ENCODE measurements at regions not wholly inside any gene's neighbourhood (a gene's known extent, or its start where the extent isn't known, plus 50 kb on each side); places are given as distances from the start of the nearest gene placed in this dataset.
A peak's percentile ranks its signal among the peaks of the same experiment; 100 is the strongest.

- peak; percentile 12 for DNase-seq (ENCODE audit: low spot score)
These were observed 361.0 kb upstream of the ANO3 start for GRCh38 chr11:25970726-25971508.

DNA sequence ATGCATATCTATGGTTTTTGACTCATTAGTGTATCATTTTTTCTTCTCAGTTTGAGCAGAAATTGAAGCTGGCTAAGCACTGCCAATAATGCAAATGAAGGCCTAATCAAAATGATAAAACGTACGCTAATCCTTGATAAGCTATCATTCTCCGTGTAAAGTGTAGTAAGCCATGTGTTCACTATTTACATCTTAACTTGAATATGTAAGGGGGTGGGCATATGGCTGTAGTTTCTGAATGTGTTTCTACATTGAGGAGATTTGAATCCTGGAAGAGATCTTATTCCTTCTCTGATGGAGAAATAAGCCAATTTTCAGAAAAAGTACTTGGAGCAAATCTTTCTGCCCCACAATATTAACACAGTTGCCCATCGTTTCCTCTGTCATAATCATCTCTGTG is 351.8 kb upstream of the ANO3 start:
- DNase-seq (ENCODE audit: low spot score), result no peak

DNA sequence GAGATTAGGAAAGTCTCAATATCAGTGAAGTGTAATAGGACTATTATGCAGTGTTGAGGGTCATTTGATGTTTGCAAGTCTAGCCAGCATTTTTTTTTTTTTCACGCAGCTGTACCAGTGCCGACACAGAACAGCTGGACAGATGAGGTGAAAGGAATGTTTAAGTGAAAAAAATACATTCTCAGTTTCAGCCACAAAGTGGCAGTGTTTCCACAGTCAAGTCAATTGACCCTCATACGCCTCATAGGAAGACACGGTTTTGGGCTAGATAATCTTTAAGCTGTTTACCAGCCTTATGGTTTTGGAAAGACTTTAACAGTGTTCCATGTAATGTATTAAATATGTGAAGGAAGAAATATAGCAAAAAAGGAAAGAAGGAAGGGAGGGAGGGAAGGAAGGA is 349.9 kb upstream of the ANO3 start:
- peak; percentile 47 for DNase-seq (ENCODE audit: low spot score)

DNA sequence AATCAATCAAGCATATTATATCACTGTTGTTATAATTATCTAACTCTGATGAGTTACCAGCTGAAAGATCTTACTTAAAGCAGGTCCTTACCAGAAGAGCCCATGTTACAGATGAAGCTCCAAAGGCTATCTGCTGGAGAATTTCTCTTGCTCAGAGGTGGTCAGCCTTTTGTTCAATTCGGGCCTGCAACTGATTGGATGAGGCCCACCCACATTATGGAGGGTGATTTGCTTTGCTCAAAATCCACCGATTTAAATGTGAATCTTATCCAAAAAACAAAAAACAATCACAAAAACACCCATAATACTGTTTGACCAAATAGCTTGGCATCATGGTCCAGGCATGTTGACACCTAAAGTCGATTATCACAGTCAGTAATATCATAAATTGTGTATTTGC is 348.6 kb upstream of the ANO3 start:
- no peak for DNase-seq (ENCODE audit: low spot score)

GRCh38 chr11:25988178-25988577 is 343.8 kb upstream of the ANO3 start:
- DNase-seq (ENCODE audit: low spot score), result no peak

- no peak for DNase-seq (ENCODE audit: low spot score)
These were observed 341.5 kb upstream of the ANO3 start for GRCh38 chr11:25990406-25990805.

DNA sequence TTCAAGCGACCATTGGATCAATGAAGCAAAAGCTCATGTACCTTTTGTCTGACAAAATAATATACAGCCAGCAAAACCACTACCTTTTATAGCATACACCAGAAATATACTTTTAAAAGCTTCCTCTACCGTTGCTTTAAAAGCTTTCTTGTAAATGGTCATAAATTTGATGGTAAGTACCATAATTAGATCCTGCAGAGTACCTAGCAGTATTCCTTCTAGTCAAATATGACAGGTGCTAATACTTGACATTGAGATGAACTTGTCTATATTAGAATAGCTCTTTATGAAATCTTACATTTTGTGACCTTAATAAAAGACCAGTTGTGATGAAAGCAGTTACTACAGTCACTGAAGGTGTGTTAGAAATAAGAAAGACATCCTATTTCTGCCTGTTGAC is 340.5 kb upstream of the ANO3 start:
- no peak for DNase-seq (ENCODE audit: low spot score)

- no peak for DNase-seq (ENCODE audit: low spot score)
These were observed 339.6 kb upstream of the ANO3 start for GRCh38 chr11:25992294-25992693.

DNA sequence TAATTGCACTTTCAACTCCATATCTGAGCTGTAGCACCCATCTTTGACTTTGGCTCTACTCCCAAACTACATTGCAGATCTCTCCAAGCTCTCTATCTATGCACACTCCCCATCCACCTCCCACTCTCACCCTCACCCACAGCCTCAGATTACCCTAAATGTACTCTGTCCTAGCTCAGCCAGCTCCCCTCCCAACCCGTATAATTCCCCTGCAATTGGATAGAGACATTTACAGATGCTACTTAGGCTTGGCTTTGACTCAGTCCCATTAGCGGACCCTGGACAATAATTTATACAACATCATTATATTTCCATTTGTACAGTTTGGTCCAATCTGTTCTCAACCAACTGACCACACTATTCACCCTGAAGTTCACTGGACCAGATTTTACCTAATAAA is 338.9 kb upstream of the ANO3 start:
- DNase-seq (ENCODE audit: low spot score), result no peak

DNA sequence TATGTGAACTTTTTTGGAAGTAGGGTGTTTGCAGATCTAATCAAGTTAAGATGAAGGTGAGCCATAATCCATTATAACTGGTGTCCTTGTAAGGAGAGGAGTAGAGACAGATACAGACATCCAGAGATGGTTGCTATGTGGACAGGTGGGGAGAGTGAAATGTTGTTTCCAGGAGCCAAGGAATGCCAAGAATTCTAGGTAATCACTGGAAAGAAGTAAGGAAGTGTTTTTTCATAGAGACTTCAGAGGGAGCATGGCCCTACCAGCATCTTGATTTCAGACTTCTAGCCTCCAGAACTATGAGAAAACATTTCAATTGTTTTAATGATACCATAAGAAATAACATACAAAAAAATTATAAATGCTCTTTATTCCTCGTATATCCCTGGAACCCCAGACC is 320.5 kb upstream of the ANO3 start:
- peak; percentile 31 for DNase-seq (ENCODE audit: low spot score)

DNA sequence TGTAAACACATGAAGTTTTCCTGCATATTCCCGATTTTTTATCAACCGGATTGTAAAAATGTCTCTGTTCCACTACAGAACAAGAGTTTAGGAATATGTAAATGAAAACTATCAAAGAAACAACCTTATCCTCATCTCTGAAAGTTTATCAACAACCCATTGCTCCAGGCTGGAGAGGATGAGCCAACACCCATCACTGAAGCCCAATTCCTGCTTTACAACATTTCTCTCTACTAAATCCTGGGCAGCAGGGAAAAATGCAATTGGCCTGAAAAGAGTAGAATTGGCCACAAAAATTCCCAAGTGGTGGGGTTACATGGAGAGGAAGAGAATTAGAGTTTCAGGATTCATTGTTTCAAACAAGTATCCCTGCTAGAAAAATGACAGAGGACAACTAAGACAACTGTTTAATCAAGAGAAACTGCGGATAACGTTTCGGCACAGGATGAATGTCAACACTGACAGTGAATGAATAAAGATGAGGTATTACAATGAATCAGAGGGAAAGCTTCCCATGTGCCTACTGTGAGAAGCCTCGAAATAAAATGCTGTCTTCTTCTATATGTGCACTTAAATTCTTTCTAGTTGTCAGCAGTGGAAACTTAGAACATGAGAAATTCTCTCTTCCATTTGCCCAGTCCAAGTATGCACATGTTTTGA is 317.3 kb upstream of the ANO3 start:
- DNase-seq (ENCODE audit: low spot score), result no peak

DNA sequence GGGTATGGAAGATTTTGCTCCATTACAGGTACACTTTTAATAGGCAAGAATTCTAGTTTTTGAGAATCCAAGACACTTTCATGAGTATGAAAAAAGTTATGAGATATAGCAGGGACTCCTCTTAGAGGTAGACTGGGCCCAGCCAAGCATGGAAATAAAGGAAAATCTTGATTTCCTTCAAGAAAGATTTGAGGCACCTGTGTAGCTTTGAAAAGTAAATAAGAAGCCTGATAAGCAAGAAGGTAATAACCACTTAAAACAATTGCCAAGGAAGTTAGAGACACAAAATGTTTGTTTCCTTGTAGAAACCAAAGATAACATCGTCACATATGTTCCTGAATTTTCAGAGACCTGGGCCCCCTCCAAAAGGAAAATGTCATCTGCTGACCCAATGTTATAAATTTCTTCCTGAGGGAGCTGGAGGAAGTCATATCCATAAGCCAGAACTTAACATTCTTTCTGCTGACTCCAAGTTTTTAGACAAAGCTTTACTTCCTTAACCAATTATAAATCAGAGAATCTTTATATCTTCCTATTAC is 314.5 kb upstream of the ANO3 start:
- no peak for DNase-seq (ENCODE audit: low spot score)

DNA sequence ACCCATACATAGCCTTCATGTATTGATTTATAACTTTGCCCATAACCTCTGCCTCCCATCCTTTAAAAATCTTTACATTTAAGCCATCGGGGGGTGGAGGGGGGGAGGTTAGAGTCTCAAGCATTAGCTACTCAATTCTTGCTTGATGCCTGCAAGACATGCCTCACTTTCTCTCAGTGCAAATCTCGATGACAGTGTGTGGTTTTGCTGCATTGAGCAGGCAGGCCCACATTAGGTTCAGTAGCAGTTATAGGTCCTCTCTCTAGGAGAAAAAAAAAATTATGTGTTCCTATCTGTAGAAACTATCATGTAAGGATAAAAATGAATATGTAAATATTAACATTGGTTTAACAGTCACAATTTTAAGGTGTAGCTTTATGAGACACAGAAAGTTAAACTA is 314.0 kb upstream of the ANO3 start:
- DNase-seq (ENCODE audit: low spot score), result no peak

GRCh38 chr11:26018336-26018735 is 313.6 kb upstream of the ANO3 start:
- no peak for DNase-seq (ENCODE audit: low spot score)

DNA sequence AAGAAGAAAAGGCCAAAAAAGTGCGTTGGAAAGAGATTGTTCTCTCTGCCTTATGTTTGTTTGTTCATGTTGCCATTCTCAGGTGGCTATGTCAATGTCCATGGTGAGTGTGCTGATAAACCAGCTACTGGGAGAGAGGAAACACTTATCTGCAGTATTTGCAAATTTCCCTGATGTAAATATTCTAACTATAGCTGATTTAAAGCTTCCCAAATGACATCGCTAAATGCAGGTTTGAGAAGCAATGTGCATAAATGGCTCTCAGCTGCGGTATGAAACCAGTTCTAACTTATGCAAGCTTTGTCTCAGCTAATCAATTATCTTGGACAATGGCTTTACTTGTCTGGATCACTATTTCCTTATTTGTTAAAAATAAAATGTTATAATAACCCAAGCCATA is 312.5 kb upstream of the ANO3 start:
- no peak for DNase-seq (ENCODE audit: low spot score)

DNA sequence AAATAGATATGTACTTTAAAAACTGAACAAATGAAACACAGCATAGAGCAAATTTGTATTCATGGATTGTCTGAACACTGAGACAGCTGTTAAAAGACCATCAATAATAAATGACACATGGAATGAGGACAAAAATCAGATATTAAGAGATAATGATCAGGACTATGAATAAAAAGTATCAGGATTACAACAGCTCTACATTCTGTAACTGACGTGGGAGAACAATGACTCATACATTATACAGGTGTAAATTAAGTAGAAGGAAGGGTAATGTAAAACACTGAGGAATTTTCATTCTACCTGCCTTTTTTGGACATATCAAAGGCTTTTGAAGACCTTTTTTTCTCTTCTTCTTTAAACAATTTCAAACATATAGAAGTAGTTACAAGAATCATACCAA is 310.9 kb upstream of the ANO3 start:
- no peak for DNase-seq (ENCODE audit: low spot score)

DNA sequence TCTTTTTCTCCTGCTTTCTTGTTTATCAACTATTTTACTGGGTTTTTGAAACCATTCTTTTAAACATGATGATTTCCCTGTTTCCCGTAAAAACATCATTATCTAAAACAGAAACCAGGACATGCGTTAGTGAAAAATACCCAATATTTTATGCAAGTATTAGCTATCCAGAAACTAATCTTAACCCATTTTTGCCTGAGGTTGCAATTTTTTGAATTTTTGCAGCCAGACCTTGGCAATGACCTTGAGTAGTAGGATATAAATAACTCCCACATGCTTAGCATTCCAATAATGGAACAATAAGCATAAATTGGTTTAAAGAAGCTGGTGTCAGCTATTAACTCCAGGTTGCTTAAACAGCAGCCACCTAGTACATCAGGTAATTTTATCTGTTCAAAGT is 308.9 kb upstream of the ANO3 start:
- no peak for DNase-seq (ENCODE audit: low spot score)

GRCh38 chr11:26025676-26026075 is 306.3 kb upstream of the ANO3 start:
- DNase-seq (ENCODE audit: low spot score), result no peak

- no peak for DNase-seq (ENCODE audit: low spot score)
These were observed 305.9 kb upstream of the ANO3 start for GRCh38 chr11:26026078-26026477.

DNA sequence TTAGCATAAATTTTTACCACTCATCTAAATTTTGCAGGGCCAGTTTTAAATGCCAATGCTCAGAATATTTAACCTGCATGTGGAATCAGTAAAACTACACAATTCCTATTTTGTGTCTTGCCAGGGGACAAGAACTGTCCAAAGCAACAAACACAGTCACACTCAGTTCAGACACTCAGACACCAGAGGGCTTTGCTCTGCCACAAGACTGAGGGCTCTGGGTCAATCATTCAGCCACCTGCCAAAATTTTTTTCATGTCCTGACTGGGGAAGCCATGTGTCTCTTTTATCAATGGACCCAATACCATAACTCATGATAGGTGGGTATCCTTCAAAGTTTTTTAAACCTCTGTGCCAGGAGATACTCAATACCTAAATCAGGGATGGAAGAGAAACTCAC is 304.0 kb upstream of the ANO3 start:
- DNase-seq (ENCODE audit: low spot score), result no peak

DNA sequence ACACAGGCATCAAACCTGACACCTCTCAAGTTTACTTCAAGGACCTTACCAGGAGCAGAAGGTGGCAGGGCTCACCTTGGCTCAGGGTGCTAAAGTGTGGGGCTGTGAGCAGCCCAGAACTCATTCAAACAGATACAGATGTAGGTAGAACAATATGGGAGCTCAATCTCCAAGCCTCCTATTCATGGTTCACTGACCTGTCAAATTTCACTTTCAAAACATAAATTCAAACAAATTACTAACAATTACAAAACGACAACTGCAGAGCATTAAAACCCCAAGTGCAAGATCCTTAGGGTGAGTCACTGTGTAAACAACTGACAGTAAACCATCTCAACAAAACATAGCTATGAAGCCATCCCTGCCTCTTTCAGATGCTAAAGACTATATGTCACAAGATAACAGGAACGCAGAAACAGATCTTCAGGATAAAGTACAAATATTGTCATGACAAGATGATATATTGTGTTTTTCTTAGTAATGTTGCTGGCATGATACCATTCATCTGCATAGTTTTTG is 303.5 kb upstream of the ANO3 start:
- no peak for DNase-seq (ENCODE audit: low spot score)

- no peak for DNase-seq (ENCODE audit: low spot score)
These were observed 301.5 kb upstream of the ANO3 start for GRCh38 chr11:26030399-26030798.

DNA sequence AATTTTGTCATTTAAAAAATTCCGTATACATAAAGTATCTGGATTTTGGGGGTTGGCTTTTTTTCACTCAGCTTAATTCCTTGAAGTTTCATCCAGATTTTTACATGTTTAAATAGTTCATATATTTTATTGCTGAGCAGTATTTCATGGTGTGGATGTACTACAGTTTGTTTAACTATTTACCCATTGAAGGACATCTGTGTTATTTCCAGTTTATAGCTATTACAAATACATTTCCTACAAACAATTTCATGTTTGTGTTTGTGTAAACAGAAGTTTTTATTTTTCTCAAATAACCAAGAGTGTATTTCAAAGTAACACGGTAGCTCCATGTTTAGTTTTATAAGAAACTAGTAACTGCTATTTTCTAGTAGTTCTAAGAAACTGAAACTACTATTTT is 299.7 kb upstream of the ANO3 start:
- no peak for DNase-seq (ENCODE audit: low spot score)

Measured in iPS-NIHi11 (cell line).